NCI-H526 treated with DMSO at 0.1 percent for 48 hours (cell line): ENCODE measurements at regions not wholly inside any gene's neighbourhood (a gene's known extent, or its start where the extent isn't known, plus 50 kb on each side); places are given as distances from the start of the nearest gene placed in this dataset.
"Not testable (repeated sequence)": the region's sequence is repeated elsewhere in the genome, so short reads cannot be mapped to it uniquely, and the experiment has no call there.

Experiments
- DNase-seq: peaks from one replicate; lab custom pipeline; 2025; lab: John Stamatoyannopoulos, UW

DNA sequence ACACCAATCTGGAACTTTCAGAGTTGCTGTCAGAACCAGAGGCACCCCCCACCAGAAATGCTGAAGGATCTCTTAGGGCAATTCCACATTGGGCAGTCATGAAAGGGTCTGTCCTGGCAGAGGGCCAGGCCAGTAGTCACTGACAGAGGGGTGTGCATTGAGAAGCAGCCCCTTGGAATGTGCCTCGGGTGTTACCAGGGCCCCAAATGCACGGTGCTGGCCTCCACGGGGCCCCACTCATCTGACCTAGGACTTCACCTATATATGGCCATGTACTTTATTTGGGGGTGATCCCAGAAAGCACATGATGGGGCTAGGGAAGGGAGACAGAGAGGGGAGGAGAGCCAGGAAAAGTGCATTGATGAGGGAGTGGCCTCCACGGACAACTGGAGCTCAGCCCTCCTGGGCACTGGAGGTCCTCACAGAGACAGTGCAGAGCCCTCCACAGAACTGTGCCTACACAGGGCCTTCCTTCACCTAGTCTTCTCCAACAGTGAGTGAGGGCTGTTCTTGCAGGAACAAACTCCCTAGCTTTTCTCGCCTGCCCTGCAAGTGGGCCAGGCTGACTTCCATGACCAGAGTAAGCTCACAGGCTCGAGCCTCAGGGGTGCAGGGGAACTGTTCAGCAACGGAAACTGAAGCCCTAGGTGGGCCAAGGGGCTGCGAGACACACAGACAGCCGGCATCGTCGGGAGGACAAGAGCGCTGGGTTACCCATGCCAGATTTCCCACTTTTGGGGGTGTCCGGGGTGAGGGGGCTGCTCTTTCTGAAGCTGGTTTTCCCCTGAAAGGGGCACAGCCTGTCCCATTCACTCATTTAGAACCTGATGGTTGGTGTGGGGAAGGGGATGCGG, 136.2 kb downstream of the HMX1 start:
- no peak for DNase-seq

DNA sequence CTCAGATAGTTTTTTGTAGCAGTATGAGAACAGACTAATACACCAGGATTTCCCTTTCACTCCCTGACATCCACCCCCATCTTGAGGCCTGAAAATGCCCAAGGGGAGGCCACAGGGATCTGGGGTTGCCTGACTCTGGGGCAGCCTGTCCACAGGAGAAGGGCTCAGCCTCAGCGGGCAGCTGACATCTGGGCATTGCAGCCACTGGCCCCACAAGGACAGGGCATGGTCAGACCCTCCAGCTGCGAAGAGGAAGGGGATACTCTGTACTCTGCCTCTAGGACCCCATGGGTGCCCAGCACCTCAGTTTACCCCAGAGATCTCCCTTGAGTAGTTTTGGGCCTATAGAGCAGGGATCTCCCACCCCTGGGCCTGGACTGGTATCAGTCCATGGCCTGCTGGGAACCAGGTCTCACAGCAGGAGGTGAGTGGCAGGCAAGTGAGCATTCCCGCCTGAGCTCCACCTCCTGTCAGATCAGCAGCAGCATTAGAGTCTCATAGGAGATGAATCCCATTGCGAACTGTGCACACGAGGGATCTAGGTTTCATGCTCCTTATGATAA, 138.9 kb downstream of the HMX1 start:
- no peak for DNase-seq

DNA sequence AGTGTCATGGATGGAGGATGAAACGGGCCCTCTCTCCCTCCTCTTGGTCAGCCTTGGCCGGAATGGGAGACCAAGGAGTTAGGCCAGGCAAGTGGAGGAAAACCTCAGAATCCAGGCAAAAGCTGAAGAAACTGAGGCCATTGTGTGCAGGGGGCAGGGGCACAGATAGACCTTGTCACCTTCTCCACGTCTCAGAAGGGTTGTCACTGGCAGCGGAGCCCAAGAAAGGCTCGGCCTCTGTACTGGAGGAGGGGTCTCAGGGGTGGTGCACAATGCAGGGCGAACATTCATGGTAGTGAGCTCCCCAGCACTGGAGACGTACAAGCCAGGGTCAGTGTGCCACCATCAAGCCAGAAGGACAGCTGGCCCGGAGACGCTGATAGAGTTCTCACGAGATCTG, 139.5 kb downstream of the CPZ start:
- no peak for DNase-seq

- no peak for DNase-seq
Observed at GRCh38 chr4:8731364-8731763, 138.8 kb downstream of the CPZ start.

- no peak for DNase-seq
Observed at GRCh38 chr4:8730681-8731080, 138.1 kb downstream of the CPZ start.

DNA sequence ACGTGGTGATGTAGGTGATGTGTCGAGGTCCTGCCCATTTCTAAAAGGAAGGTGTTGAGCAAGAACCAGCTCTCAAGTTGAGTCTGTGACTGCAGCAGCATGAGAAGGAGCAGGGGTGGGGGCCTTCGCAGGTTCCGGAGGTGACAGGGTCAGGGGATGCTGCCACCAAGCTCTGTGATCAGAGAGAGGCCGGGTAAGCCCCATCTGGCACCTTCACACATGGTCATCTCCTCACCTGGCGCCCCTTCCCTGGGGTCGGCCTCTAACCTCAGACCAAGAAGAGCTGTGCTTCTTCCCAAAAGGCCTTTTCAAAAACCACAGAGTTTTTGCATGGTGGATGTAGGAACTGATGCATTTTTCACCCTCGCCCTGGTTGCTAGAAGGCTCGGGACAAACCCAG, 137.6 kb downstream of the CPZ start:
- DNase-seq = no peak

GRCh38 chr4:8729408-8730149, 137.0 kb downstream of the CPZ start:
- no peak for DNase-seq

- no peak for DNase-seq
Observed at GRCh38 chr4:8728536-8729407, 136.2 kb downstream of the CPZ start.

DNA sequence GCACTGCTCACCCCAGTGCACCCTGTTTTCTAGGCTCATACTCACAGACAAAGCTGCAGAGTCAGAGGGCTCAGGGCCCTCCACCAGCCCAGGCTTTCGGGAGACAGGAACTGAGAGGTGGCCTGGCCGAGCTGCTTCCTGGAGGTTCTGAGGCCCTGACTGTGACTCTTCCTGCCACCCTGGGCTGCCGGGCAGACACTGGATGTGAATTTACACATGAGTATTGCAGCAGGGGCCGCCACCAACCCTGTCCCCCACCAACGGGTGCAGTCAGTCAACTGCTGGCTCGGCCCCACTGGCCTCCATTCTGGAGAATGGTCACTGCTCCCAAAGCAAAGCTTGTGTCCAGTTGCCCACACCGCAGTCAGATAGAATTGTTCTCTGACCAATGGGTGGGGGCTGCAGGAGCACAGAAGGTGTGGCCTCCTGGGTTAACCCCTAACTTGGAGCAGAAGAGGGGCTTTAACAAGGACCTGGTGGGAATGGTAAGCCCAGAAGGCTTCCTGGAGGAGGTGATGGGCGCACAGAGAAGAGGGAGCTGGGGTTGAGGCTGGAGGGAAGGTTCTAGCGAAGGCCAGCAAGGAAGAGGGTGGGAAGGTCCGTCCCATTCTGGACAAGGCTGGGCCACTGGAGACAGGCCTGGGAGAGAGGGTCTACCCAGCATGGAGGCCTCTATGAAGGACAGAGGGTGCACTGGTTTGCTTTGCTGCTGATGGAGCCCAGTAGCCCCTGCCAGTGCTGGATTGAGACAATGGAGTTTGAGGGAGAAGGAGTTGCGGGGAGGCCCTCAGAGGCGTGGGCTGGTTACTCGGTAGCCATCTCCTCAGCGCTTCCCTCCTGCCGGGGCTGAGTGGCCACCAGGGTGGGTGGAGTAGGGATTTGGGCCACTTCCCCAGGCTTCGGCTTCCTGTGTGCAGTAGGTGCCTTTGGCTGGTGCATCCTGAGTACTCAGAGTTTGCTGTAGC, 135.3 kb downstream of the CPZ start:
- no peak for DNase-seq

DNA sequence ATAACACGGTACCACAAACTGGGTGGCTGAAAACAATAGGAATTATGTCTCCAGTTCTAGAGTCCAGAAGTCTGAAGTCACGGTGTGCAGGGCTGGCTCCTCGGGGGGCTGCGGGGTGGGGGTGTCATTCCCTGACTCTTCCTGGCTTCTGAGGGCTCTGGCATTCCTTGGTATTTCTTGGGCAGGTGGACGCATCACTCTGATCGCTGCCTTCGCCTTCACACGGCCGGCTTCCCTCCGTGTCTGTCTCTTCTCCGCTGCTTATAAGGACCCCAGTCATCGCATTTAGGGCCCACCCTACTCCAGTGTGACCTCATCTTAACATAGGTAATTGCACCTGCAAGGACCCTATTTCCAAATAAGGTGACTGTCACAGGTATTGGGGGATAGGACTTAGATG, 134.6 kb downstream of the CPZ start:
- DNase-seq = no peak

- no peak for DNase-seq
Observed at GRCh38 chr4:8726344-8726851, 133.8 kb downstream of the CPZ start.

GRCh38 chr4:8725845-8726244, 133.3 kb downstream of the CPZ start:
- DNase-seq = no peak

DNA sequence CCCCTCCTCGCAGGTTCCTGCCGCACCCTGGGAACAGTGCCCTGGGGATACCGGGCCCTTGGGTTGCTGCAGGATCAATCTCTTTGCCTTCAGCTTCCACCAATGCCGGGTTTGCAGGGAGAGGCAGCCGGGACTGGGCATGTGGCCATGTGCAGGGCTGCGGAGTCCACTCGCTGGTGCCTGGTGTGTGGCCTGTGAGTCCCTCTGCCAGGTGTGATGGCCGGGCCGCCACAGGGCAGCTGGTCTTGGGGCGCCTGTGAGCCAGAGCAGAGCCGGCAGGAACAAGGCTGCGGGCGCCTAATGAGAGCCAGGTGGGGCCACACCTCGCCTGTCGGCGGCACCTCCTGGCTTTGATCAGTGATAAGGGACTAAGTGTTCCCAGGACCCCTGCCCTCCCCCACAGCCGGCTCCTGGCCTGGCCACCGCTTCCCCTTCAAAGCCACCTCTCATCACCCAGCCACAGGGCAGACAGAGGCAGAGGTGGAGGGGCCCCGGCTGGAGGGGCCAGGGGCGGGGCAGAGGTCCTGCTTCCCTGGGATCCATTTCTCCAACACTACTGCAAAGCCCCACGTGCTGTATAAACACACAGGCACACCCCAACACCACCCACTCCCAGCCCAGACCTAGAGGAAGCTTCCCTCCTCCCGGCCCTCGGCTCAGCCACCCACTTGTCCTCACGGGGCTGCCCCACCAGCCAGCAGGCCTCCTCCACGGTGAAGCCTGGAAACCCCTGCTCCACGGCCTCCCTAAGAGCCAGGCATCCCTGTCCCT, 132.7 kb downstream of the CPZ start:
- DNase-seq = no peak

- no peak for DNase-seq
Observed at GRCh38 chr4:8724436-8725070, 132.0 kb downstream of the CPZ start.

GRCh38 chr4:8723222-8723980, 130.8 kb downstream of the CPZ start:
- no peak for DNase-seq

GRCh38 chr4:8722556-8722955, 130.0 kb downstream of the CPZ start:
- DNase-seq = no peak

GRCh38 chr4:8721621-8722020, 129.1 kb downstream of the CPZ start:
- no peak for DNase-seq

- no peak for DNase-seq
Observed at GRCh38 chr4:8719421-8719820, 126.9 kb downstream of the CPZ start.

- not testable (repeated sequence) for DNase-seq
Observed at GRCh38 chr4:8717470-8717869, 124.9 kb downstream of the CPZ start.
